H9 (cell line): ENCODE measurements at regions not wholly inside any gene's neighbourhood (a gene's known extent, or its start where the extent isn't known, plus 50 kb on each side); places are given as distances from the start of the nearest gene placed in this dataset.

Experiments
- DNase-seq: peaks from one replicate; pipeline ENCODE4 v3.0.0-alpha.2; 2017
- H2AFZ ChIP-seq: one replicate; pipeline ENCODE4 v1.6.1; 2013; ENCODE audit warnings: mild to moderate bottlenecking, low read length, control low read depth, moderate library complexity
- H2AK5ac ChIP-seq: 2 replicates; pipeline ENCODE4 v1.6.1; 2013; ENCODE audit warnings: low read length, control low read depth, mixed read lengths; ENCODE audit not compliant: insufficient read length
- H2BK120ac ChIP-seq: one replicate; pipeline ENCODE4 v1.6.1; 2013; ENCODE audit warnings: low read depth, mild to moderate bottlenecking, low read length, control low read depth, inconsistent platforms; ENCODE audit not compliant: poor library complexity, severe bottlenecking
- H2BK12ac ChIP-seq: 2 replicates; pipeline ENCODE4 v1.6.1; 2013; ENCODE audit warnings: low read length, control low read depth, mixed read lengths, low read depth; ENCODE audit not compliant: insufficient read length
- H2BK15ac ChIP-seq: 2 replicates; pipeline ENCODE4 v1.6.1; 2013; ENCODE audit warnings: low read depth, low read length, control low read depth
- H2BK20ac ChIP-seq: one replicate; pipeline ENCODE4 v1.6.1; 2013; ENCODE audit warnings: low read depth, mild to moderate bottlenecking, low read length, control low read depth, inconsistent platforms; ENCODE audit not compliant: poor library complexity, severe bottlenecking
- H2BK5ac ChIP-seq: 2 replicates; pipeline ENCODE4 v1.6.1; 2013; ENCODE audit warnings: low read length, control low read depth, mixed read lengths; ENCODE audit not compliant: insufficient read length
- H3K14ac ChIP-seq: 2 replicates; pipeline ENCODE4 v1.6.1; 2013; ENCODE audit warnings: low read length, control low read depth; ENCODE audit not compliant: insufficient read depth
- H3K18ac ChIP-seq: 2 replicates; pipeline ENCODE4 v1.6.1; 2013; ENCODE audit warnings: low read depth, mild to moderate bottlenecking, mixed read lengths, low read length, control low read depth; ENCODE audit not compliant: insufficient read length
- H3K23ac ChIP-seq: 2 replicates; pipeline ENCODE4 v1.6.1; 2013; ENCODE audit warnings: low read length, control low read depth, mixed read lengths, low read depth; ENCODE audit not compliant: insufficient read length
- H3K23me2 ChIP-seq: 2 replicates; pipeline ENCODE4 v1.6.1; 2013; ENCODE audit warnings: low read depth, mild to moderate bottlenecking, mixed read lengths, low read length, control low read depth; ENCODE audit not compliant: insufficient read length, poor library complexity, severe bottlenecking
- H3K27ac ChIP-seq: 2 replicates; pipeline ENCODE4 v1.5.1; 2013; ENCODE audit warnings: low read length, control low read depth, mixed read lengths, low read depth; ENCODE audit not compliant: insufficient read length
- H3K27me3 ChIP-seq: 2 replicates; pipeline ENCODE4 v1.6.1; 2013; ENCODE audit warnings: low read length, control low read depth, inconsistent platforms; ENCODE audit not compliant: insufficient read depth
- H3K4ac ChIP-seq: 2 replicates; pipeline ENCODE4 v1.6.1; 2013; ENCODE audit warnings: low read depth, mild to moderate bottlenecking, control low read depth, inconsistent platforms, low read length, moderate library complexity
- H3K4me1 ChIP-seq: 2 replicates; pipeline ENCODE4 v1.6.1; 2013; ENCODE audit warnings: low read length, control low read depth, inconsistent platforms; ENCODE audit not compliant: insufficient read depth
- H3K4me2 ChIP-seq: 2 replicates; pipeline ENCODE4 v1.6.1; 2013; ENCODE audit warnings: low read length, control low read depth, mixed read lengths; ENCODE audit not compliant: insufficient read length, insufficient read depth
- H3K56ac ChIP-seq: 2 replicates; pipeline ENCODE4 v1.6.1; 2013; ENCODE audit warnings: low read depth, mild to moderate bottlenecking, mixed read lengths, low read length, control low read depth; ENCODE audit not compliant: insufficient read length
- H3K79me1 ChIP-seq: 2 replicates; pipeline ENCODE4 v1.6.1; 2013; ENCODE audit warnings: low read depth, mild to moderate bottlenecking, moderate library complexity, low read length, control low read depth, inconsistent platforms; ENCODE audit not compliant: insufficient read depth, poor library complexity, severe bottlenecking
- H3K79me2 ChIP-seq: 2 replicates; pipeline ENCODE4 v1.6.1; 2013; ENCODE audit warnings: low read length, control low read depth, inconsistent platforms; ENCODE audit not compliant: insufficient read depth
- H3K9ac ChIP-seq: 2 replicates; pipeline ENCODE4 v1.6.1; 2013; ENCODE audit warnings: low read length, control low read depth, mixed read lengths; ENCODE audit not compliant: insufficient read length; ENCODE audit errors: extremely low read depth
- H3K9me3 ChIP-seq: one replicate; pipeline ENCODE4 v1.6.1; 2013; ENCODE audit warnings: low read depth, low read length, inconsistent platforms; ENCODE audit not compliant: control insufficient read depth
- H3T11ph ChIP-seq: one replicate; pipeline ENCODE4 v1.6.1; 2013; ENCODE audit warnings: mild to moderate bottlenecking, low read length, control low read depth, inconsistent platforms
- H4K20me1 ChIP-seq: one replicate; pipeline ENCODE4 v1.6.1; 2013; ENCODE audit not compliant: control insufficient read depth, insufficient read length, insufficient read depth
- H4K5ac ChIP-seq: 2 replicates; pipeline ENCODE4 v1.6.1; 2013; ENCODE audit warnings: low read depth, mild to moderate bottlenecking, mixed read lengths, low read length, control low read depth; ENCODE audit not compliant: insufficient read length
- H4K8ac ChIP-seq: replicated peaks from 2 replicates; pipeline ENCODE4 v1.6.1; 2013; ENCODE audit warnings: low read length, control low read depth, mixed read lengths, low read depth; ENCODE audit not compliant: insufficient read length
- H4K91ac ChIP-seq: 2 replicates; pipeline ENCODE4 v1.6.1; 2013; ENCODE audit warnings: low read depth, mild to moderate bottlenecking, moderate library complexity, mixed read lengths, low read length, control low read depth; ENCODE audit not compliant: insufficient read length
- H3K27ac Mint-ChIP-seq, 3 experiments: 2 replicates in 2 of 3; 3 replicates in 1 of 3; pipeline ENCODE4 v1.8.0; 2020 to 2021; ENCODE audit warnings: mixed read lengths in 3 of 3, mild to moderate bottlenecking in 1 of 3, moderate library complexity in 1 of 3
- H3K27me3 Mint-ChIP-seq: 2 replicates; pipeline ENCODE4 v1.8.0; 2021; ENCODE audit warnings: low read depth, mild to moderate bottlenecking, moderate library complexity, mixed read lengths
- H3K36me3 Mint-ChIP-seq, 3 experiments: 2 replicates in 2 of 3; 3 replicates in 1 of 3; pipeline ENCODE4 v1.8.0; 2020 to 2021; ENCODE audit warnings: low read depth in 3 of 3, mixed read lengths in 3 of 3; ENCODE audit not compliant: insufficient read depth in 1 of 3
- H3K4me1 Mint-ChIP-seq, 2 experiments: 2 replicates each; pipeline ENCODE4 v1.8.0; 2020; ENCODE audit warnings: mixed read lengths in 2 of 2
- H3K4me3 Mint-ChIP-seq, 2 experiments: 2 replicates in 1 of 2; 3 replicates in 1 of 2; pipeline ENCODE4 v1.8.0; 2020 to 2021; ENCODE audit warnings: mild to moderate bottlenecking in 2 of 2, mixed read lengths in 2 of 2, moderate library complexity in 1 of 2
- H3K9me3 Mint-ChIP-seq, 2 experiments: 2 replicates in 1 of 2; 3 replicates in 1 of 2; pipeline ENCODE4 v1.8.0; 2020; ENCODE audit warnings: mild to moderate bottlenecking in 2 of 2, mixed read lengths in 2 of 2, moderate library complexity in 1 of 2
- CTCF ChIP-seq: fragments of 200-600 bp; sonication (generic); conservative IDR thresholded peaks from 3 replicates; pipeline ENCODE4 v1.8.0; 2021; ENCODE audit warnings: antibody characterized with exemption, mild to moderate bottlenecking

DNA sequence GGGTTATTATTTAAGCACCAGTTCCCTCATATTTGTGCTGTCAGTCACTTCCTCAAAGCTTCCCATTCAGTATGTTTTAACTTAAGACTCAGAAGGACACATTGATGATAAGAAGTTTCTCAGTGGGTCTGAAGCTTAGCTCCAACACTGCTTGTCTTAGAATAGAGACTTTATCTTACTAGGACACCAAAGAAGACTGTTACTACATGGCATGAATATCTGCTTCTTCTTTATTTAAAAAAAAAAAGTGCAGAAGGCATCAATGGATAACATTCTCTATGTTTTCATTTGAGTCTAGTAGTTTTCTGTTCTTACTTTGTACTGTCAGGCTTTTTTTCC, 404.2 kb downstream of the DAD1 start:
- no peak overlapping the region for H3K9ac ChIP-seq
- no peak overlapping the region for H3K14ac ChIP-seq
- no peak overlapping the region for H4K5ac ChIP-seq
- no peak overlapping the region for H2BK15ac ChIP-seq
- H3K79me1 ChIP-seq: no peaks in the 10 kb centered on the region
- Mint-ChIP-seq H3K27ac (no peak overlapping the region), H3K36me3 (no peaks in the 10 kb centered on the region), H3K4me1 (peaks cover 6% of the 10 kb centered on the region in 2 experiments; a peak in 3 of 4 replicates), H3K27me3 (0 out of 2 replicates have a peak, but pooled peaks cover 1% of the 10 kb centered on the region), H3K9me3 (no peaks in the 10 kb centered on the region), H3K4me3 (no peak overlapping the region)
- H3K56ac ChIP-seq: no peak overlapping the region
- no peak overlapping the region for H3K23ac ChIP-seq
- H3K4me2 ChIP-seq: no peak overlapping the region
- H3K79me2 ChIP-seq: no peaks in the 10 kb centered on the region
- H3K18ac ChIP-seq: no peak overlapping the region
- no peak overlapping the region for H3K27ac ChIP-seq
- no peak for DNase-seq
- no peaks in the 10 kb centered on the region for H3K23me2 ChIP-seq
- no peak overlapping the region for H2BK5ac ChIP-seq
- no peak overlapping the region for H3K4ac ChIP-seq
- H3T11ph ChIP-seq: no peak overlapping the region
- H4K91ac ChIP-seq: no peak overlapping the region
- H4K20me1 ChIP-seq: no peaks in the 10 kb centered on the region
- no peak overlapping the region for H2BK120ac ChIP-seq
- no peak overlapping the region for H2AFZ ChIP-seq
- no peak overlapping the region for H2AK5ac ChIP-seq
- no peaks in the 10 kb centered on the region for H3K4me1 ChIP-seq
- no peak overlapping the region for H2BK12ac ChIP-seq
- H3K9me3 ChIP-seq: no peaks in the 10 kb centered on the region
- H4K8ac ChIP-seq: no peak overlapping the region
- H3K27me3 ChIP-seq: no peaks in the 10 kb centered on the region
- no peak overlapping the region for H2BK20ac ChIP-seq
- no peak for TF ChIP-seq CTCF
